ENCODE measurements at regions not wholly inside any gene's neighbourhood (a gene's known extent, or its start where the extent isn't known, plus 50 kb on each side); places are given as distances from the start of the nearest gene placed in this dataset.

- TF ChIP-seq HDAC6 (IDR thresholded peaks at IDR 0.05; ENCODE audit: low read depth, low read length): no peak
- no peak for TF ChIP-seq TEAD4 (IDR thresholded peaks at IDR 0.05; ENCODE audit: low read depth, low read length)
- no peak for TF ChIP-seq RNF2 (IDR thresholded peaks at IDR 0.05; ENCODE audit: borderline replicate concordance, low read depth, low read length, missing control alignments, poor library complexity, severe bottlenecking)
- no peak for TF ChIP-seq POU5F1 (IDR thresholded peaks at IDR 0.05; ENCODE audit: low read depth, low read length)
- TF ChIP-seq RAD21 (IDR thresholded peaks at IDR 0.05 in 1 of 2, conservative IDR thresholded peaks at IDR 0.05 in 1 of 2; ENCODE audit: low read depth in 2 of 2, low read length in 2 of 2): no peak
- TF ChIP-seq ASH2L (IDR thresholded peaks at IDR 0.05; ENCODE audit: low read length): no peak
- TF ChIP-seq MAX (IDR thresholded peaks at IDR 0.05): no peak
Observed at GRCh38 chr5:173515526-173515925, 100.9 kb downstream of the BOD1 start (continued).

Data from H1 (cell line).